DMS53 (cell line): ENCODE measurements at regions not wholly inside any gene's neighbourhood (a gene's known extent, or its start where the extent isn't known, plus 50 kb on each side); places are given as distances from the start of the nearest gene placed in this dataset.

ENCODE experiments used
- DNase-seq: peaks from one replicate; lab custom pipeline; 2025; lab: John Stamatoyannopoulos, UW

- DNase-seq, result no peak
Observed at GRCh38 chr12:88946372-88946997, 366.2 kb upstream of the KITLG start.

GRCh38 chr12:88945051-88945732 lies 364.9 kb upstream of the KITLG start:
- DNase-seq, result peak; percentile 19

GRCh38 chr12:88944397-88944796 lies 364.1 kb upstream of the KITLG start:
- DNase-seq, result peak; percentile 83

- DNase-seq, result no peak
Observed at GRCh38 chr12:88940854-88941253, 360.6 kb upstream of the KITLG start.

- no peak for DNase-seq
Observed at GRCh38 chr12:88935856-88936255, 355.6 kb upstream of the KITLG start.

- no peak for DNase-seq
Observed at GRCh38 chr12:88934163-88934747, 354.0 kb upstream of the KITLG start.

- no peak for DNase-seq
Observed at GRCh38 chr12:88932457-88932856, 352.2 kb upstream of the KITLG start.

GRCh38 chr12:88931598-88931997 lies 351.3 kb upstream of the KITLG start:
- no peak for DNase-seq

GRCh38 chr12:88925454-88925853 lies 345.2 kb upstream of the KITLG start:
- no peak for DNase-seq

GRCh38 chr12:88924162-88924561 lies 343.9 kb upstream of the KITLG start:
- DNase-seq, result no peak

- DNase-seq, result no peak
Observed at GRCh38 chr12:88923631-88924030, 343.4 kb upstream of the KITLG start.

- DNase-seq, result no peak
Observed at GRCh38 chr12:88922816-88923215, 342.5 kb upstream of the KITLG start.

GRCh38 chr12:88921890-88922532 lies 341.7 kb upstream of the KITLG start:
- DNase-seq, result no peak

GRCh38 chr12:88921434-88921833 lies 341.2 kb upstream of the KITLG start:
- DNase-seq, result no peak

- no peak for DNase-seq
Observed at GRCh38 chr12:88918161-88918560, 337.9 kb upstream of the KITLG start.

GRCh38 chr12:88914967-88915366 lies 334.7 kb upstream of the KITLG start:
- no peak for DNase-seq

- DNase-seq, result no peak
Observed at GRCh38 chr12:88909510-88909909, 329.2 kb upstream of the KITLG start.

- DNase-seq, result no peak
Observed at GRCh38 chr12:88908345-88908744, 328.1 kb upstream of the KITLG start.

GRCh38 chr12:88904705-88905104 lies 324.4 kb upstream of the KITLG start:
- DNase-seq, result peak; percentile 16

- DNase-seq, result no peak
Observed at GRCh38 chr12:88903333-88903732, 323.1 kb upstream of the KITLG start.

GRCh38 chr12:88897723-88898122 lies 317.5 kb upstream of the KITLG start:
- DNase-seq, result peak; percentile 7

- no peak for DNase-seq
Observed at GRCh38 chr12:88896958-88897357, 316.7 kb upstream of the KITLG start.

GRCh38 chr12:88895634-88896033 lies 315.4 kb upstream of the KITLG start:
- DNase-seq, result no peak
